Ectodermal cell (in vitro differentiated cells): ENCODE measurements at regions not wholly inside any gene's neighbourhood (a gene's known extent, or its start where the extent isn't known, plus 50 kb on each side); places are given as distances from the start of the nearest gene placed in this dataset.

Experiments used
- H3K27ac ChIP-seq: 2 replicates; pipeline ENCODE4 v1.7.0; 2013; ENCODE audit warnings: mild to moderate bottlenecking, low read depth, low read length; ENCODE audit not compliant: insufficient read depth, poor library complexity, severe bottlenecking
- H3K27me3 ChIP-seq: 2 replicates; pipeline ENCODE4 v1.7.0; 2013; ENCODE audit warnings: mild to moderate bottlenecking, low read length; ENCODE audit not compliant: insufficient read depth, control insufficient read depth, poor library complexity, severe bottlenecking
- H3K36me3 ChIP-seq: one replicate; pipeline ENCODE4 v1.7.0; 2013; ENCODE audit warnings: low read length; ENCODE audit not compliant: control insufficient read depth, insufficient read depth
- H3K4me1 ChIP-seq: one replicate; pipeline ENCODE4 v1.7.0; 2013; ENCODE audit warnings: low read length; ENCODE audit not compliant: control insufficient read depth, insufficient read depth
- H3K4me3 ChIP-seq: 2 replicates; pipeline ENCODE4 v1.7.0; 2013; ENCODE audit warnings: low read depth, low read length, control low read depth; ENCODE audit not compliant: insufficient read depth
- H3K9me3 ChIP-seq: 2 replicates; pipeline ENCODE4 v1.7.0; 2013; ENCODE audit warnings: mild to moderate bottlenecking, low read length, moderate library complexity; ENCODE audit not compliant: control insufficient read depth
- WGBS, 2 experiments: methylation state at CpG; one replicate each; pipeline ENCODE4 v1.1.7; 2013; ENCODE audit warnings: missing lambda C conversion rate in 2 of 2; 5-methylcytosine and 5-hydroxymethylcytosine counted together

DNA sequence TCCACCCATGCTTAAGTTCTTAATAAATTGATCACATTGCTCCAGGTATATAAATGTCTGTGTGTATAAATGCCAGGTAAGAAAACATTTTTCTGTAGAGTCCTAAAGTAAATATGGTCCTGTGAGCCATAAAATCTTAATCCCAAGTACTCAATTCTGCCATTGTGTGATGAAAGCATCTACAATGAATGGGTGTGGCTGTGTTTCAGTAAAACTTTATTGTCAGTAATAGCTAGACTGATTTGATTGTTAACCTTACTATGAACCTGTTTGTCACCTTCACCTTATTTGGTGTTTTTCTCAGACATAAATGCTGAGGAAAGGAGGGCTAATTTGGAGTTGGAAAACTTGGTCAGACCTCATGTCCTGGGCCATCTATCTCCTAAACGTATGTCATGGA, 683.5 kb upstream of the GRM7 start:
- Histone ChIP-seq H3K9me3 (no peaks in the 10 kb centered on the region), H3K36me3 (no peaks in the 10 kb centered on the region), H3K4me3 (no peak overlapping the region), H3K4me1 (no peaks in the 10 kb centered on the region), H3K27me3 (no peaks in the 10 kb centered on the region), H3K27ac (no peak overlapping the region)
- WGBS, 2 experiments = 94 to 95% methylated on average over 1 of the region's 1 CpG

GRCh38 chr3:6179761-6180160, 681.2 kb upstream of the GRM7 start:
- Histone ChIP-seq H3K4me1 (no peaks in the 10 kb centered on the region), H3K27me3 (no peaks in the 10 kb centered on the region), H3K9me3 (no peaks in the 10 kb centered on the region), H3K4me3 (no peak overlapping the region), H3K27ac (no peak overlapping the region), H3K36me3 (no peaks in the 10 kb centered on the region)
- WGBS, 2 experiments = 92 to 95% methylated on average over 2 to 3 of the region's 3 CpGs

DNA sequence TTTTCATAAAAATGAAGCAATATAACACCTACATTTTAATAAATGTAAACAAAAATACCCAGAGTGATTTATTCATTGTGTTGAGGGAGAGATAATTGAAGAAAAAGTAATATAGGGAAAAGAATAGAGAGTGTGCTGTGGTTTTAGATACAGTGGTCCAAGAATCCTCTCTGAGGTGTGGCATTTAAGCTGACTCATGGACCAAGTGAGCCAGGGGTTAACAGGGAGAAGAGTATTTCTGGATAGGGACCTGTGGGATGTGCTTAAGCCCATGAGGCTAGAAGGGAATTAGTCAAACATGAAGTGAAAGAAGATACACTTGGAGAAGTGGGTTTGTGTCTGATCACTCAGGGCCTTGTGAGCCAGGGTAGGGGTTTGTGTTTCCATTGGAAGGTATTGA, 680.7 kb upstream of the GRM7 start:
- H3K4me1 ChIP-seq = no peaks in the 10 kb centered on the region
- H3K27ac ChIP-seq = no peak overlapping the region
- H3K4me3 ChIP-seq = no peak overlapping the region
- no peaks in the 10 kb centered on the region for H3K27me3 ChIP-seq
- no peaks in the 10 kb centered on the region for H3K9me3 ChIP-seq
- no peaks in the 10 kb centered on the region for H3K36me3 ChIP-seq

GRCh38 chr3:6182476-6182875, 678.4 kb upstream of the GRM7 start:
- no peak overlapping the region for H3K4me3 ChIP-seq
- no peaks in the 10 kb centered on the region for H3K9me3 ChIP-seq
- no peaks in the 10 kb centered on the region for H3K27me3 ChIP-seq
- H3K36me3 ChIP-seq = no peaks in the 10 kb centered on the region
- no peaks in the 10 kb centered on the region for H3K4me1 ChIP-seq
- 38% methylated on average over 1 to 5 of the region's 5 CpGs for WGBS, 2 experiments
- H3K27ac ChIP-seq = no peak overlapping the region

DNA sequence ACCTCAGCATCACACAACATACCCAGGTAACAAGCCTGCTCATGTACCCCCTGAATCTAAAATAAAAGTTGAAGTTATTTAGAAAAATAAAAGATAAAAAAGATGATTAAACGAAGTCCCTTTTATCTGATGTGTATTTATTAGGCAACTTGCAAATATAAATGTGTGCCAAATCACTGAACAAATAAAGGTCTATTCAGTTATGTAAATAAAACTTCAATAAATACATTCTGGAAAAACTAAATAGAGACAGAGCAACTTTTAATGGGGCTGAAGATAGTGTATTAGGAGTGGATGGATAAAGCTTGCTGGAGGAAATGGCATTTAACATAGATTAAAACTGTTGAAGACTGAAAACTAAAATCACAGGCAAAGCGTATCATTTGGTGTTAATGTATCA, 678.0 kb upstream of the GRM7 start:
- H3K27me3 ChIP-seq = no peaks in the 10 kb centered on the region
- WGBS, 2 experiments = 98 to 100% methylated on average over 1 to 2 of the region's 2 CpGs
- no peak overlapping the region for H3K4me3 ChIP-seq
- no peaks in the 10 kb centered on the region for H3K4me1 ChIP-seq
- H3K9me3 ChIP-seq = no peaks in the 10 kb centered on the region
- H3K36me3 ChIP-seq = no peaks in the 10 kb centered on the region
- no peak overlapping the region for H3K27ac ChIP-seq

GRCh38 chr3:6189384-6189783, 671.5 kb upstream of the GRM7 start:
- no peak overlapping the region for H3K27ac ChIP-seq
- 84 to 100% methylated on average over 1 of the region's 1 CpG for WGBS, 2 experiments
- no peaks in the 10 kb centered on the region for H3K9me3 ChIP-seq
- H3K4me1 ChIP-seq = no peaks in the 10 kb centered on the region
- no peaks in the 10 kb centered on the region for H3K27me3 ChIP-seq
- no peaks in the 10 kb centered on the region for H3K36me3 ChIP-seq
- H3K4me3 ChIP-seq = no peak overlapping the region

- no peaks in the 10 kb centered on the region for H3K9me3 ChIP-seq
- no peaks in the 10 kb centered on the region for H3K36me3 ChIP-seq
- no peaks in the 10 kb centered on the region for H3K27me3 ChIP-seq
- no peak overlapping the region for H3K4me3 ChIP-seq
- H3K4me1 ChIP-seq = no peaks in the 10 kb centered on the region
- no peak overlapping the region for H3K27ac ChIP-seq
- WGBS, 2 experiments = 100% methylated on average over 1 of the region's 1 CpG; no CpG with 5 or more reads in 1 of the 2 experiments
Measured at GRCh38 chr3:6204891-6205290, 656.0 kb upstream of the GRM7 start.

DNA sequence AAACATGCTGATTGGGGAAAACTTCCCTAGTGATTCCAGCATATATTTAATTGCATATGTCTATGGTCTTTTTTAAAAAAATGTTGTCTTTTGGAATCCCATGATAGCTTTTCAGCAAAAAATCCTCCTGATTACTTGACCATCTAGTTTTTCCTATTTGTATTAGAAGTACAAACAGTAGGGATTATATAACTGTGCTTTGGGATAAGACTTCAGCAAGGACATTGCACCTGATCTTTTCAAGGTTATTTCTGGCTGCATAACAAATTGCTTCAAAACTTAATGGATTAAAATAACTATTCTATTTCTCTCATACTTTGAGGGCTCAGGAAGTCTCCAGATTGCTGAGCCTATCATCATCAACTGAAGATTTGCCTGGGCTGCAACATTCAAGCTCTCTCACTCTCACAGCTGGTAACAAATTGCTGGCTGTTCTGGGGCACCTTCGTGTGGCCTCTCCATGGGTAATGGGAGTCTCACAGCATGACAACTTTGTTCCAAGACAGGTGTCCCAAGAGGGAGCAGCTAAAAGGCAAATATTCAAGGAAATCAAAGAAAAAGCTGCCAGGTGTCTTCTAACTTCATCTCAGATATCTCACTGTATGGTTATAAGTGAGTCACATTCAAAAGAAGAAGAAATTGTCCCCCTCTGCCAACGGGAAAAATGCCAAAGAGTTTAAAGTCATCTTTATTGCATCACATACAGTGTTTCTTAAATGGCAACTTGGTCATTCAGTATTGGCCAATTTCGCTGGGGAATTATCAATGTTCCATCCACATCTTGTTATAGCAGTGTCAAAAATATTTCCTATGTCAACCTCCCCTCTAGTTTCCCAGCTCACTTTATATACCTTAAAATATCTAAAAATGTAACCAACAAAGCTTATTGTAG, 644.5 kb upstream of the GRM7 start:
- Histone ChIP-seq H3K27me3 (no peaks in the 10 kb centered on the region), H3K9me3 (no peaks in the 10 kb centered on the region), H3K4me1 (no peaks in the 10 kb centered on the region), H3K36me3 (no peaks in the 10 kb centered on the region), H3K27ac (no peak overlapping the region), H3K4me3 (no peak overlapping the region)
- 58% methylated on average over 3 of the region's 3 CpGs for WGBS, 2 experiments

DNA sequence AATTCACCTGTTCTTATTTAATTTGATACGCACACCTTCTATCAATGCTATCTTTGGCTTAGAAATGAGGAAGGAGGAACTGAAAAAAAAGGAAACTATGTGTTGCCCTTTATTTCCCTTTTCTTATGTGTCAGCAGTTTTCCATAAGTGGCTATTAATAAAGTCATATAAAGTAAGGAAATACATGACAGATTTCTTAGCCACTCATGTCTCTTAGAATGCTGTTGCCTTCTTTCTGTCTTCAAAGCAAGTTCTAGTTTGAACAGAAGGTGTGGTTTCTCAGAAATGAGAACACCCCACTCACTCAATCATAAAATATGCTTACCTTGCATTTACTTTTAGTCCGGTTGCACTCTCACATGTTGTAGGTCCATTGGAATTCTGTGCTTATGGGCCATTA, 640.5 kb upstream of the GRM7 start:
- H3K36me3 ChIP-seq = no peaks in the 10 kb centered on the region
- H3K27ac ChIP-seq = no peak overlapping the region
- H3K4me1 ChIP-seq = no peaks in the 10 kb centered on the region
- H3K4me3 ChIP-seq = no peak overlapping the region
- H3K27me3 ChIP-seq = no peaks in the 10 kb centered on the region
- H3K9me3 ChIP-seq = no peaks in the 10 kb centered on the region
- WGBS, 2 experiments = 0% methylated on average over 1 of the region's 2 CpGs; no CpG with 5 or more reads in 1 of the 2 experiments

GRCh38 chr3:6222069-6222468, 638.8 kb upstream of the GRM7 start:
- Histone ChIP-seq H3K4me3 (no peak overlapping the region), H3K27ac (no peak overlapping the region), H3K36me3 (no peaks in the 10 kb centered on the region), H3K9me3 (no peaks in the 10 kb centered on the region), H3K4me1 (no peaks in the 10 kb centered on the region), H3K27me3 (no peaks in the 10 kb centered on the region)
- 80 to 89% methylated on average over 1 of the region's 1 CpG for WGBS, 2 experiments
